MM.1S (cell line): ENCODE measurements at regions not wholly inside any gene's neighbourhood (a gene's known extent, or its start where the extent isn't known, plus 50 kb on each side); places are given as distances from the start of the nearest gene placed in this dataset.

Experiments used
- EZH2phosphoT487 ChIP-seq: fragments of 300-600 bp; sonication (generic); IDR thresholded peaks from 2 replicates; pipeline ENCODE4 v1.6.1; 2018; ENCODE audit warnings: antibody characterized with exemption, low read length
- TF ChIP-seq, protein P1 (sequence below): fragments of 300-600 bp; sonication (generic); IDR thresholded peaks from 2 replicates; pipeline ENCODE4 v1.5.1; 2016; ENCODE audit warnings: antibody characterized with exemption, low read length, mixed read lengths

- TF ChIP-seq, protein P1, sequence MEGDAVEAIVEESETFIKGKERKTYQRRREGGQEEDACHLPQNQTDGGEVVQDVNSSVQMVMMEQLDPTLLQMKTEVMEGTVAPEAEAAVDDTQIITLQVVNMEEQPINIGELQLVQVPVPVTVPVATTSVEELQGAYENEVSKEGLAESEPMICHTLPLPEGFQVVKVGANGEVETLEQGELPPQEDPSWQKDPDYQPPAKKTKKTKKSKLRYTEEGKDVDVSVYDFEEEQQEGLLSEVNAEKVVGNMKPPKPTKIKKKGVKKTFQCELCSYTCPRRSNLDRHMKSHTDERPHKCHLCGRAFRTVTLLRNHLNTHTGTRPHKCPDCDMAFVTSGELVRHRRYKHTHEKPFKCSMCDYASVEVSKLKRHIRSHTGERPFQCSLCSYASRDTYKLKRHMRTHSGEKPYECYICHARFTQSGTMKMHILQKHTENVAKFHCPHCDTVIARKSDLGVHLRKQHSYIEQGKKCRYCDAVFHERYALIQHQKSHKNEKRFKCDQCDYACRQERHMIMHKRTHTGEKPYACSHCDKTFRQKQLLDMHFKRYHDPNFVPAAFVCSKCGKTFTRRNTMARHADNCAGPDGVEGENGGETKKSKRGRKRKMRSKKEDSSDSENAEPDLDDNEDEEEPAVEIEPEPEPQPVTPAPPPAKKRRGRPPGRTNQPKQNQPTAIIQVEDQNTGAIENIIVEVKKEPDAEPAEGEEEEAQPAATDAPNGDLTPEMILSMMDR, result no peak
- no peak for TF ChIP-seq EZH2phosphoT487
Measured at GRCh38 chr4:35963974-35964515, 280.3 kb downstream of the ARAP2 start.
